Upper lobe of left lung (tissue), 6 donors: ENCODE measurements at regions not wholly inside any gene's neighbourhood (a gene's known extent, or its start where the extent isn't known, plus 50 kb on each side); places are given as distances from the start of the nearest gene placed in this dataset.

Experiments used
- ATAC-seq, 2 donors: fragments of 200-7000 bp; cut with Tn5 transposase; one replicate each; pipeline ENCODE4 v1.9.1; 2022; ENCODE audit warnings: mild to moderate bottlenecking in 2 of 2, moderate library complexity in 2 of 2; ENCODE audit not compliant: low FRiP score in 2 of 2
- DNase-seq, 2 donors: peaks; one replicate each; pipeline ENCODE4 v3.0.0-alpha.2; 2019 to 2020
- H3K27ac ChIP-seq, 4 donors: fragments of 200-600 bp; sonication (generic); one replicate each; pipeline ENCODE4 v1.5.1; 2016 to 2019
- H3K27me3 ChIP-seq, 4 donors: fragments of 200-600 bp; sonication (generic); one replicate each; pipeline ENCODE4 v1.5.1; 2017 to 2019
- H3K36me3 ChIP-seq, 4 donors: fragments of 200-600 bp; sonication (generic); one replicate each; pipeline ENCODE4 v1.5.1; 2016 to 2019
- H3K4me1 ChIP-seq, 4 donors: fragments of 200-600 bp; sonication (generic); one replicate each; pipeline ENCODE4 v1.5.1; 2018 to 2019
- H3K4me3 ChIP-seq, 4 donors: fragments of 200-600 bp; sonication (generic); one replicate each; pipeline ENCODE4 v1.5.1; 2017 to 2019; ENCODE audit warnings: mild to moderate bottlenecking in 2 of 4, moderate library complexity in 1 of 4
- H3K9me3 ChIP-seq, 4 donors: fragments of 200-600 bp; sonication (generic); one replicate each; pipeline ENCODE4 v1.5.1; 2018 to 2019
- EP300 ChIP-seq, 4 donors: sonication (generic); formaldehyde crosslinking; IDR thresholded peaks; one replicate each; pipeline ENCODE4 v1.5.1; 2017; ENCODE audit warnings: antibody characterized with exemption in 4 of 4, control low read depth in 2 of 4
- POLR2A ChIP-seq, 4 donors: fragments of 450-650 bp; IDR thresholded peaks; one replicate each; pipeline ENCODE4 v1.5.1; 2016 to 2017; ENCODE audit warnings: antibody characterized with exemption in 4 of 4, mild to moderate bottlenecking in 2 of 4
- POLR2AphosphoS5 ChIP-seq, 2 donors: sonication (generic); formaldehyde crosslinking; IDR thresholded peaks; one replicate each; pipeline ENCODE4 v1.5.1; 2017; ENCODE audit warnings: antibody characterized with exemption in 2 of 2
- WGBS, 2 donors: methylation state at CpG; one replicate each; pipeline ENCODE4 v1.1.5; 2017 to 2018; 5-methylcytosine and 5-hydroxymethylcytosine counted together
- TF ChIP-seq, protein P1 (sequence below), 6 experiments: fragments of 450-650 bp in 4 of 6; fragments of 200-600 bp in 2 of 6; sonication (generic) in 2 of 6; IDR thresholded peaks; one replicate each; pipeline ENCODE4 v1.5.1; 2016 to 2019; ENCODE audit warnings: antibody characterized with exemption in 6 of 6
- donor health status: DM: no; HTN: no; CAD: no; lungs with moderate emphysema.
- donor health status: DM: no; HTN: yes; CAD: no; lungs with severe emphysema.

GRCh38 chr18:11517704-11518103 lies 91.7 kb upstream of the SLC35G4 start:
- WGBS, 2 donors: 56 to 61% methylated on average over 3 of the region's 3 CpGs
- no peak overlapping the region for H3K4me3 ChIP-seq
- no peak overlapping the region for H3K27ac ChIP-seq
- ATAC-seq: no peak
- TF ChIP-seq POLR2AphosphoS5 (IDR thresholded peaks at IDR 0.05) (no peak), POLR2A (IDR thresholded peaks at IDR 0.05) (no peak), EP300 (IDR thresholded peaks at IDR 0.05) (no peak)
- TF ChIP-seq, protein P1, sequence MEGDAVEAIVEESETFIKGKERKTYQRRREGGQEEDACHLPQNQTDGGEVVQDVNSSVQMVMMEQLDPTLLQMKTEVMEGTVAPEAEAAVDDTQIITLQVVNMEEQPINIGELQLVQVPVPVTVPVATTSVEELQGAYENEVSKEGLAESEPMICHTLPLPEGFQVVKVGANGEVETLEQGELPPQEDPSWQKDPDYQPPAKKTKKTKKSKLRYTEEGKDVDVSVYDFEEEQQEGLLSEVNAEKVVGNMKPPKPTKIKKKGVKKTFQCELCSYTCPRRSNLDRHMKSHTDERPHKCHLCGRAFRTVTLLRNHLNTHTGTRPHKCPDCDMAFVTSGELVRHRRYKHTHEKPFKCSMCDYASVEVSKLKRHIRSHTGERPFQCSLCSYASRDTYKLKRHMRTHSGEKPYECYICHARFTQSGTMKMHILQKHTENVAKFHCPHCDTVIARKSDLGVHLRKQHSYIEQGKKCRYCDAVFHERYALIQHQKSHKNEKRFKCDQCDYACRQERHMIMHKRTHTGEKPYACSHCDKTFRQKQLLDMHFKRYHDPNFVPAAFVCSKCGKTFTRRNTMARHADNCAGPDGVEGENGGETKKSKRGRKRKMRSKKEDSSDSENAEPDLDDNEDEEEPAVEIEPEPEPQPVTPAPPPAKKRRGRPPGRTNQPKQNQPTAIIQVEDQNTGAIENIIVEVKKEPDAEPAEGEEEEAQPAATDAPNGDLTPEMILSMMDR (IDR thresholded peaks at IDR 0.05): no peak
- no peak for DNase-seq
- no peaks in the 10 kb centered on the region for H3K4me1 ChIP-seq
- H3K27me3 ChIP-seq: no peaks in the 10 kb centered on the region
- H3K9me3 ChIP-seq: no peaks in the 10 kb centered on the region
- no peaks in the 10 kb centered on the region for H3K36me3 ChIP-seq

DNA sequence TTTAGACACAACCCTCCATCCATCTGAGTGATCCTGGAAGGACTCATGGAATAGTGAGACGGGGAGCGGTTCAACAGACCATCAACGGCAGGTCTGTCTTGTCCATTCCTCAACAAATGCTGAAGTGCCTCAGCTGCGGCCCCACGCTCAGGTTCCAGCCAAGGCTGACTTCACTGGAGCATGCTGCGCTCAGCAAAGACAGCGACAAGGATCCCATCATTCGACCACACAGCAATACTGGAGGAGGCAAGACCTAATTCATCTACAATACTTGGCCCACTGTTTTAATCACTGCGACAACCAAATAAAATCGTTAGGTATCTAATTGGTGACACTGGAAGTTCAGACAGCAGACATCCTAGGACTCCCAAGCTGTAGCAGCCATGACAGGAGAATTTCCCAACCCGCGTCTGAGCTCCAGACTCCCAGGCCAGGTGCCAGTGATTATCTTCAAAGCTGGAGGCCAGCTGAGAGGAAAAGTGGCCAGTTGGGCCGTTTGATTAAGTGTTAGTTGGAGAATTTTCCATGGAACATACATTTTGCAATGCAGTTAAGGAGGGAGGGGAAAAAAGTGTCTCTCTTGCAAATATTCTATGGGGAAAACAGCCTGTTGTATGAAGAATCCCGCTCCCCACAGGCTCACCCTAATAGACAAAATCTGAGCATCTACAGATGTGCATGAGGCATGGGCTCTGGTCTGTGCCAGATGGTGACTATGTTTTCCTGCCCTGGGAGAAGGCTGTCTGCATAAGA lies 92.5 kb upstream of the SLC35G4 start:
- no peaks in the 10 kb centered on the region for H3K9me3 ChIP-seq
- no peak overlapping the region for H3K4me3 ChIP-seq
- no peak overlapping the region for H3K27ac ChIP-seq
- ATAC-seq (peak in 1 of 2 donors; percentile 87), DNase-seq (peak in 1 of 2 donors; percentile 24)
- WGBS, 2 donors: 75 to 84% methylated on average over 10 to 14 of the region's 14 CpGs
- H3K27me3 ChIP-seq: no peaks in the 10 kb centered on the region
- H3K4me1 ChIP-seq: no peaks in the 10 kb centered on the region
- H3K36me3 ChIP-seq: no peaks in the 10 kb centered on the region
- TF ChIP-seq POLR2A (IDR thresholded peaks at IDR 0.05): no peak
- TF ChIP-seq POLR2AphosphoS5 (IDR thresholded peaks at IDR 0.05): no peak
- TF ChIP-seq EP300 (IDR thresholded peaks at IDR 0.05): no peak
- TF ChIP-seq, protein P1 (IDR thresholded peaks at IDR 0.05): no peak

DNA sequence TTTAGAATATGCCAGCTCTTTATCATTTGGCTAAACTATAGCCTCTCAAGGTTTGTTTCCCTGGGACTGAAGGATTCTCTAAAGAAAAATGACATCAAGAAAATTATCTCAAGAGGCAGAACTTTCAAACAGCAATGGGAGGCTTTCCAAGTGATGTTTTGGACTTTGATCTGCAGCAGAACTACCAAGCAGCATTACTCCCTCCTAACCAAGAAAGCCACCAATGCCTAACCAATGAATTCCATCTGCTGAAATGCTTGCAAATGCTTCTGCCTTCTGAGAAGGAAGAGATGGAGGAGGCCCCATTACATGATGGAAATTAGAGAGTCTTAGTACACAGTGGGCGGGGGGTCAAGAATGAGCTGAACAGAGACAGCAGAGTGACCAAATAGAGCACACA lies 95.1 kb upstream of the SLC35G4 start:
- no peaks in the 10 kb centered on the region for H3K9me3 ChIP-seq
- DNase-seq (no peak), ATAC-seq (no peak)
- H3K36me3 ChIP-seq: no peaks in the 10 kb centered on the region
- H3K27ac ChIP-seq: no peak overlapping the region
- H3K27me3 ChIP-seq: no peaks in the 10 kb centered on the region
- H3K4me3 ChIP-seq: no peak overlapping the region
- 82 to 100% methylated on average over 1 of the region's 1 CpG for WGBS, 2 donors
- TF ChIP-seq, protein P1 (IDR thresholded peaks at IDR 0.05): no peak
- no peak for TF ChIP-seq POLR2A (IDR thresholded peaks at IDR 0.05)
- no peak for TF ChIP-seq EP300 (IDR thresholded peaks at IDR 0.05)
- TF ChIP-seq POLR2AphosphoS5 (IDR thresholded peaks at IDR 0.05): no peak
- H3K4me1 ChIP-seq: no peaks in the 10 kb centered on the region

GRCh38 chr18:11512096-11513025 lies 97.0 kb upstream of the SLC35G4 start:
- Histone ChIP-seq H3K4me1 (no peaks in the 10 kb centered on the region), H3K4me3 (no peak overlapping the region), H3K27me3 (no peaks in the 10 kb centered on the region), H3K27ac (no peak overlapping the region), H3K9me3 (no peaks in the 10 kb centered on the region), H3K36me3 (no peaks in the 10 kb centered on the region)
- TF ChIP-seq, protein P1 (IDR thresholded peaks at IDR 0.05): no peak
- no peak for TF ChIP-seq POLR2A (IDR thresholded peaks at IDR 0.05)
- TF ChIP-seq POLR2AphosphoS5 (IDR thresholded peaks at IDR 0.05): no peak
- no peak for TF ChIP-seq EP300 (IDR thresholded peaks at IDR 0.05)
- ATAC-seq (no peak), DNase-seq (no peak)
- WGBS, 2 donors: 63 to 66% methylated on average over 8 of the region's 8 CpGs
